ENCODE measurements at regions not wholly inside any gene's neighbourhood (a gene's known extent, or its start where the extent isn't known, plus 50 kb on each side); places are given as distances from the start of the nearest gene placed in this dataset.

GRCh38 chr12:4026020-4026358, 152.8 kb upstream of the PARP11 start:
- no peak for DNase-seq (ENCODE audit: low read depth in 2 of 2)

- no peak for DNase-seq (ENCODE audit: low read depth in 2 of 2)
These were observed 152.2 kb upstream of the PARP11 start for GRCh38 chr12:4025181-4026019.

DNA sequence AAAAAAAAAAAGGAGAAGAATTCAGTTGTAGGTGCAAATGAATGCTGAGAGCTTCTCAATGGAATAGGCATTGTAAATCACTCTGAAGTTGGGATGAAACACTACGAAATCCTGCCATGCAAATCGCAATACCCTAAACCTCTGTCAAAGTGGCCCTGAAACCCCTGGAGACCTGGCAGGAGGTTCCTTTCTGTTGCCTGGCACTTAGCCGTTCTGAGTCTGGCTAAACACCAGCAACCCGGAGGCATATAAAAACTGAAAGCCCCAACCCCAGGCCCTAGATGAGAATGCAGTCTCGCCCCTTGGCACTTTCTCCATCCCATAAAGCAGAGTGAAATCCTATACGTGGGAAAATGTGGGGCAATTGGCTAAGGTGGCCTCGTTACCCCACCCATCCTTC, 151.5 kb upstream of the PARP11 start:
- DNase-seq (ENCODE audit: low read depth in 2 of 2), result no peak

DNA sequence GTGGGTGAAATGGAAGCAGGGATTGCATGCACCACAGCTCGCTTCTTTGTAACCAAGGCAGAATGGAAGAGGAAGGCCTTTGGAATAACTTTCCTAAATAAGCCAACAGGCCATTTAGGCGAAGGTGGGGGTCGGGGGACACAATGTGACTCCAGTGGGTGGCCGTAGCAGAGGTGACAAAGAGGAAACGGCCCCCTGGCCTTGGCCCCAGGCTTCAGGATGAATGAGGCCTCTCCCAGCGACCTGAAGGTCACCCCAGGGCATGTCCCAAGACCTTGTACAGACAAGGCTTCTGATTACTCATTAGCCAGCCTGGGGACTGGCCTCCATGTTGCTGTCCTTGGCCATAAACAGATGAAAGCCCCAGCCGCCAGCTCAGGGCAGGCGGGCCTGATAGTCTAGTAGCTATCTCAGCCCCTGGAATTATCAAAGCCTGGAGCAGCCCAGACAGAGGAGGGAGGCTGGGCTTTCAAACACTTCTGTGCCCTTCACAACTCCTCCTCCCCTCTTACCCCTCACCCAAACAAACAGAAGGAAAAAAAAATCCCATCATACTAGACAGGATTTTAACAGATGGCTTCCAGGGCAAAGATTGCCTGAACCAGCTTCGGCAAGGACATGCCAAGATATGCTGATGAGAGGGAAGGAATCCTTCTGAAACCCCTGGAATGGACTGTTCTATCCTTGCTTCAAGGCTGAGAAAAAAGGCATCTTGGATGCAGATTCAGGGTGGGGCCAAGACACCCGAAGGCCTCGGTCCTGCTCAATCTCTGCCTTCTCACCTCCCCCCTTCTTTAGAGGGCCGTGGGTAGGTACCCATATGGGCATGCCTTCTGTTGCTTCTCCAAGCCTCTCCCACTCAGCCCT, 142.3 kb upstream of the PARP11 start:
- no peak for DNase-seq (ENCODE audit: low read depth in 2 of 2)

- DNase-seq (ENCODE audit: low read depth in 2 of 2), result no peak
These were observed 141.6 kb upstream of the PARP11 start for GRCh38 chr12:4014858-4015224.

DNA sequence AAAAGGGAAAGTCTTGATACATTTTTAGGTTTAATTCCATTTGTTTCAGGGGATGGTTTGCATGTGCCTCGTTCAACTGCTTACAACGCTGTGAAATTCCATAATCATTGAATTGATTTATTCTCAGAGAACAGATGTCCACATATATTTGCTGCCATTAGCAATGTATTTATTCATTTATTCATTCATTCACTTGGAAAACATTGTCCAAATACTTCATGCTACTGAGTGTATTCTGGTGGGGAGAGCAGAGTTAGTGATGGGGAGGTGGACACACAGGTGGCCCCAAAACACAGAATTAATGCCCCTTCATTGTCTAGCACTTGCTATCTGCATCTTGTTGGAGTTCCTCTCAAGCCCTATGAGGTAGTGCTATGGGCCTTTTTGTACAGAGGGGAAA, 141.2 kb upstream of the PARP11 start:
- no peak for DNase-seq (ENCODE audit: low read depth in 2 of 2)

- DNase-seq (ENCODE audit: low read depth in 2 of 2), result no peak
These were observed 140.1 kb upstream of the PARP11 start for GRCh38 chr12:4012977-4013968.

GRCh38 chr12:4012073-4012472, 138.9 kb upstream of the PARP11 start:
- no peak for DNase-seq (ENCODE audit: low read depth in 2 of 2)

- DNase-seq (ENCODE audit: low read depth in 2 of 2), result peak in 1 of 2 donors; percentile 24
These were observed 138.4 kb upstream of the PARP11 start for GRCh38 chr12:4011597-4011996.

- DNase-seq (ENCODE audit: low read depth in 2 of 2), result no peak
These were observed 136.9 kb upstream of the PARP11 start for GRCh38 chr12:4009979-4010704.

- no peak for DNase-seq (ENCODE audit: low read depth in 2 of 2)
These were observed 133.5 kb upstream of the PARP11 start for GRCh38 chr12:4006743-4007142.

- no peak for DNase-seq (ENCODE audit: low read depth in 2 of 2)
These were observed 132.7 kb upstream of the PARP11 start for GRCh38 chr12:4005851-4006430.

- DNase-seq (ENCODE audit: low read depth in 2 of 2), result no peak
These were observed 130.4 kb upstream of the PARP11 start for GRCh38 chr12:4003576-4003975.

GRCh38 chr12:4002601-4003000, 129.4 kb upstream of the PARP11 start:
- no peak for DNase-seq (ENCODE audit: low read depth in 2 of 2)

GRCh38 chr12:4001841-4002240, 128.6 kb upstream of the PARP11 start:
- DNase-seq (ENCODE audit: low read depth in 2 of 2), result no peak

DNA sequence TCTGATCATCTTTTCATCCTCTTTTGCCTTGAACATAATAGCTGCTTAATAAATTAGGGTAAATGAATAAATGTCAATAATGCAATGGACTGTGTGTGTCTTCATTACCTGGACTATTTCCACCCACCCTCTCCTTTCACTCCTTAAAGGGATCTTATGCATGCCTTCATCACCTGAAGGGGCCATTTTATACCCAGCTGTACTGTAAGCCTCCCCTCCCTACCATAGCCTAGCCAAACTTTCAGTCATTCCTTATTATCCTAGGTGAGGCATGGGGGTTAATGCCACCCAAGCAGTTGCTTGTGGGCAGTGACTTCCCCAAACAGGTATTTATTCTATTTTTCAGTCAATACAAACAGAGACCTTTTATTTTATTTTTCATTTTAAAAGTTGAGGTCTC, 127.8 kb upstream of the PARP11 start:
- no peak for DNase-seq (ENCODE audit: low read depth in 2 of 2)

DNA sequence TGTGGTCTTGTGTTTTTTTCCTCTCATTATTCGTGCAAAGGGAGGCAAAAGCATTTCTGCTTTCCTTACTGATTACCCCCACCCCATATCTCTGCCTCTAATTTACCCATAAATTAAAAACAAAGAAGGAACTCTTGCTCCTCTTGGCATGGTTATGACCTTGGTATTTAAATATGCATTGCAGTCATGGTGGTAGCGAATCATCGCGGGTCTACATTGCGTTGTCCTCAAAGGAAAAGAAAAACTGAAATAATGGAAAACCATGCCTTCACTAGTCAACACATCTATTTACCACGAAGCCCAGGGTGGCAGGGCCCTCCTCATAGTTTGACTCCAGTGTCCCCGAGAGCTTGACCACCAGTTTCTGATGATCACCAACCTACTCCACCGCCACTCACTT, 126.7 kb upstream of the PARP11 start:
- no peak for DNase-seq (ENCODE audit: low read depth in 2 of 2)

DNA sequence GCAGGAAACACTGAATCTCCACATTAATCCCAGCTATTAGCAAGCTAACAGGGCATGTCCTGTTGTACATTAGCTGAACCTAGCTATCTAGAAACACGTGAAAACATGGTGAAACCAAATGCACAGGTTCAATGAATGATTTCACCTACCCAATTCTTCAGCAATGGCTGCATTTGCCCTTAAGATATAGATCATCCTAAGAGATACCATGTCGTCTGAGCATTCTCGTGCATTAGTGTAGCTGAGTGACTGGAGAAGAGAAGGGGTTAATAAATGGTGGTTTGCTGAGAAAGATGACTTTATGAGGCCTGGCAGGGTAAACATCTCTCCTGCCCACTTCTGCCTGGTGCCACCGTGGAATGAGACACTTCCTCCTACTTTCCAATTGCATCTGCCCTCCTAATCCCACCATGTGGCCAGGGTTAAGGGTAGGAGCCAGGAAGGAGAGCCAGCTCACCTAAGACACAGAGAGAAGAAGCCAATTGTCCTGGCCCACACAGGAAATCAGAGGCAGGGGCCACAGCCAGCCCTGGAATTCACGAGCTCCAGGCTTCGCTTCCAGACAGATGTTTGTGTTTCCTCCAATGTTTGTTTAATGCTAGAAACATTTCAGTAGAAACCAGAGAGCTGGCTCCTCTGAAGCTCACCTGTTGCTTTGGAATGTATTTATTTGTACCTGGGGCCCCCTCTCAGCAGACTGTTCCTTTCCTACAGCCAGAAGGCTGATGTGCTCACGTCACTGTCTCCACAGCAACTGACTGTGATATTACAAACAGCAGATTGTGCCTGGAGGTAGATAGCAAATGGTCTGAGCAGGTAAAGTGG, 126.0 kb upstream of the PARP11 start:
- no peak for DNase-seq (ENCODE audit: low read depth in 2 of 2)

DNA sequence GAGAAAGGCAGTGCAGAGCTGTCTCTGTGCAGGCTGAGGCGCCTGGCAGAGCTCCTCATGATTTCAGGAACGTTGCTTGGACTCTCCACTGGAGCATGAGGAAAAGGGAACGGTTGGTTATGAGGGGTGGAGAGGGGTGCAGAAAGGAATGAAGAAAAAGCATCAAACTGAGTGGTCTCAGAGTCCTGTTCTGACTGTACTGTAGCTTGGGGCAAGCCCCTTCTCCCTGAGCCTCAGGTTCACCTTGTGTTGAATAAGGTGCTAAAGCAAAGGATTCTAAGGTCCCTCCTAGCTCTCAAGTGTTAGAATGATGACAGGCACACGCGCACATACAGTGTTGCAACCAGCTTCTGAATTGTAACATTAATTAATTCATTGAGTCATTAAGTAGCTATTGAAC, 125.2 kb upstream of the PARP11 start:
- no peak for DNase-seq (ENCODE audit: low read depth in 2 of 2)

GRCh38 chr12:3996322-3996721, 123.1 kb upstream of the PARP11 start:
- DNase-seq (ENCODE audit: low read depth in 2 of 2), result no peak
